Activated CD4-positive, alpha-beta memory T cell treated with anti-CD3 and anti-CD28 coated beads for 36 hours (primary cell): ENCODE measurements at regions not wholly inside any gene's neighbourhood (a gene's known extent, or its start where the extent isn't known, plus 50 kb on each side); places are given as distances from the start of the nearest gene placed in this dataset.

ENCODE experiments used
- CTCF ChIA-PET: fragments of 350-600 bp; sonication (Branson Sonifier 250); formaldehyde crosslinking; loops from one replicate; lab custom pipeline; 2021; ENCODE audit warnings: antibody characterized with exemption, inconsistent platforms; lab: Charles Lee
- POLR2A ChIA-PET: fragments of 350-600 bp; sonication (Branson Sonifier 250); formaldehyde crosslinking; loops from one replicate; lab custom pipeline; 2021; ENCODE audit warnings: antibody characterized with exemption; lab: Charles Lee
- DNase-seq: peaks from one replicate; pipeline ENCODE4 v3.0.0-alpha.2; 2020
- H3K27ac Mint-ChIP-seq: one replicate; pipeline ENCODE4 v1.8.0; 2021; ENCODE audit warnings: mixed read lengths
- H3K27me3 Mint-ChIP-seq: one replicate; pipeline ENCODE4 v1.8.0; 2021; ENCODE audit warnings: mixed read lengths
- H3K36me3 Mint-ChIP-seq: one replicate; pipeline ENCODE4 v1.8.0; 2021; ENCODE audit warnings: mixed read lengths
- H3K4me1 Mint-ChIP-seq: one replicate; pipeline ENCODE4 v1.8.0; 2021; ENCODE audit warnings: low read depth, mixed read lengths
- H3K4me3 Mint-ChIP-seq: one replicate; pipeline ENCODE4 v1.8.0; 2021; ENCODE audit warnings: mild to moderate bottlenecking, mixed read lengths
- H3K9me3 Mint-ChIP-seq: one replicate; pipeline ENCODE4 v1.8.0; 2021; ENCODE audit warnings: mixed read lengths
- intact Hi-C: fragments of 100-400 bp; cut with micrococcal nuclease; formaldehyde crosslinking; loops from one replicate; pipeline ENCODE4 v1.15.1; 2023

DNA sequence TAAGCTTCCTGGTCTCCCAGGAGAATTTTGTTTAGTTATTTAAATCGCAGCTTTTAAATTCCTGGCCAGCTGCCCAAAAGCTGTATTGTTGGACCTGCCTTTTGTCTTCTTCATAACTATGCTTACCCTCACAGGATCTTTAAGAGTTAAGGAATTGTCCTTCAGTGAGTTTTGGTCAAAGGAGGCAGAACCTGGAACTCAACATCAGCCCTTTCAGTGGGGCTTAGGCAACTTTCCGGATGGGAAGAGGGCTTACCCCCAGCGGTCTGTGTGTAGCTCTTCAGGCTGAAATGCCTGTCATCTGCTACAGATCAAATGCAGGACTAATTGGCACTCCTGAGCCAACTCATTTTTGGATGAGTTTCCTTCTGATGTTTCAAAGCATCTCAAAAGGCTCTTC, 402.6 kb downstream of the SIPA1L2 start:
- Mint-ChIP-seq H3K4me3 (no peak overlapping the region), H3K27me3 (no peaks in the 10 kb centered on the region), H3K9me3 (no peaks in the 10 kb centered on the region), H3K4me1 (peaks cover 9% of the 10 kb centered on the region), H3K27ac (no peak overlapping the region), H3K36me3 (no peaks in the 10 kb centered on the region)
- no peak for DNase-seq
- intact Hi-C loops: loop anchor here (1.0 to 10.0 kb wide), 2 partner anchors 32 to 397 kb away; no protein-coding TSS in a partner anchor
- CTCF ChIA-PET: no interaction called here
- POLR2A ChIA-PET: no interaction called here

DNA sequence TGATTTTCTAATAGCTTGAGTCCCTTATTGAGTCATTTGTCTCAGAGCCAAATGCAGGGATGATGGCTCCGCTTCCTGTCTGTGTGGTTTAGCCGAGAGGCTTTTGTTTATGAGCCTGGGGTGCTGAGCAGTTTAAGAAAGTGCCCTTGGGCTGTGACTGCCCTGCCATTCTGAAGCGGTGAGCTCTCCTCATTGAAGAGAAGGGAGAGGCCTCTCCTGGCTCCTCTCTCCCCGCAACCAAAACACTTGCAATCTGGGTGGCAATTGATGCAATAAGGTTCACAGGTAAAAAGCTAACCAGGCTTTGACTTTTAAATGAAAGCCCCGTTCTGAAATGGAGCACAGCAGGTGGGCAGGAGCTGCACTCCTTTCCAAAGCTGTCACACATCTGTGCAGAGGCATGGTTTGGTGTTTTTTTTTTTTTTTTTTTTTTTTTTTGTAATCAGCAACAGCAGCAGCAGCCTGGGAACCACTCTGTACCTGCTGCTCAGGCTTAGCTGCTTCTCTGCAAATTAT, 403.7 kb downstream of the SIPA1L2 start:
- H3K27me3 Mint-ChIP-seq: no peaks in the 10 kb centered on the region
- no peak overlapping the region for H3K4me3 Mint-ChIP-seq
- H3K4me1 Mint-ChIP-seq: peaks cover 9% of the 10 kb centered on the region
- peak; percentile 60 for DNase-seq
- no peaks in the 10 kb centered on the region for H3K36me3 Mint-ChIP-seq
- POLR2A ChIA-PET: no interaction called here
- intact Hi-C loops: loop anchor here (10.0 kb wide), 1 partner anchor 399 kb away; no protein-coding TSS in a partner anchor
- H3K27ac Mint-ChIP-seq: peak overlapping the region; percentile 29
- no peaks in the 10 kb centered on the region for H3K9me3 Mint-ChIP-seq
- CTCF ChIA-PET: interaction anchor here (0.7 kb wide), 1 partner anchor 12 kb away, joined by 3 read pairs; no protein-coding TSS in a partner anchor

DNA sequence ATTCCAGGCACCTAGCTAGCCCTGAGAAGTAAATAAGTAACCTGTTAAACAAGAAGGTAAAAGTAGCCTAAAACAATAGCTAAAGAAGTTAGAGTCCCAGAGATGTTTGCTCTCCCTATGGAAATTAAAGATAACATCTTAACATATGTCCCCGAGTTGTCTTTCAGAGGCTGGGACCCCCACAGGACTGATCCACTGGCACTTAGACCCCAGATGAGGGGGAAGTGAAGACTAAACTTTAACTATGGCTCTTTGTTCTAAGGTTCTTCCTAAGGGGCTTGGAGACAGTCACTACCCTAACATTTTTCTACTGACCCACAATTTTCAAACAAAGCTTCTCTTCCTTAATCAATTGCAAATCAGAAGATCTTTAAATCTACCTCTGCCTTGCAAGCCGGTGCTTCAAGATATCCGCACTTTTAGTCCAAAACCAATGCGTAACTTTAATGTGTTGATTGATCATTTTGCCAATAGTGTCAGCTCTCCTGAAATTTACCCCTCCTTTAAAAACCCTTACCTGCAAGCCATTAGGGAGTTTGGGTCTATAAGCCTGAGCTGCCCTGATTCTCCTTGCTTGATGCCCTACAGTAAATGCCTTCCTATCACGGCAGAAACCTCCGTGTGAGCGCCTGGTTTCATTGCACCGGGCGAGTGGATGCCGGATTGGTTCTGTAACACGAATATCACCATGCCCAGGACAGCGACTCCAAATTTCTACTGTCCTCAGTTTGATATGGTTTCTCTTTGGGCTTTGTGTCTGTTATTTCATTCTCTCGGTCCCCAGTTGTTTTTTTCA, 404.4 kb downstream of the SIPA1L2 start:
- intact Hi-C loops: loop anchor here (10.0 kb wide), 1 partner anchor 399 kb away; no protein-coding TSS in a partner anchor
- Mint-ChIP-seq H3K4me3 (no peak overlapping the region), H3K27me3 (no peaks in the 10 kb centered on the region), H3K27ac (no peak overlapping the region), H3K36me3 (no peaks in the 10 kb centered on the region), H3K9me3 (no peaks in the 10 kb centered on the region), H3K4me1 (peaks cover 9% of the 10 kb centered on the region)
- DNase-seq: no peak
- CTCF ChIA-PET: no interaction called here
- POLR2A ChIA-PET: no interaction called here

- no peak overlapping the region for H3K27ac Mint-ChIP-seq
- H3K4me1 Mint-ChIP-seq: peaks cover 9% of the 10 kb centered on the region
- intact Hi-C loops: loop anchor here (10.0 kb wide), 1 partner anchor 401 kb away; no protein-coding TSS in a partner anchor
- ChIA-PET CTCF (no interaction called here), POLR2A (no interaction called here)
- H3K27me3 Mint-ChIP-seq: no peaks in the 10 kb centered on the region
- no peak for DNase-seq
- no peaks in the 10 kb centered on the region for H3K9me3 Mint-ChIP-seq
- H3K4me3 Mint-ChIP-seq: no peak overlapping the region
- H3K36me3 Mint-ChIP-seq: no peaks in the 10 kb centered on the region
Measured at GRCh38 chr1:232223887-232224286, 406.0 kb downstream of the SIPA1L2 start.

GRCh38 chr1:232223183-232223708, 406.7 kb downstream of the SIPA1L2 start:
- no peaks in the 10 kb centered on the region for H3K36me3 Mint-ChIP-seq
- intact Hi-C loops: loop anchor here (10.0 kb wide), 1 partner anchor 402 kb away; no protein-coding TSS in a partner anchor

GRCh38 chr1:232222614-232223013, 407.3 kb downstream of the SIPA1L2 start:
- Mint-ChIP-seq H3K4me3 (no peak overlapping the region), H3K4me1 (peaks cover 9% of the 10 kb centered on the region), H3K27me3 (no peaks in the 10 kb centered on the region), H3K36me3 (no peaks in the 10 kb centered on the region), H3K9me3 (no peaks in the 10 kb centered on the region), H3K27ac (no peak overlapping the region)
- intact Hi-C loops: loop anchor here (10.0 kb wide), 1 partner anchor 402 kb away; no protein-coding TSS in a partner anchor
- ChIA-PET CTCF (interaction anchor here (0.9 kb wide), 1 partner anchor 11 kb away, joined by 3 read pairs; no protein-coding TSS in a partner anchor), POLR2A (no interaction called here)
- DNase-seq: no peak

More at GRCh38 chr1:232223183-232223708, 406.7 kb downstream of the SIPA1L2 start:
- no peak overlapping the region for H3K4me3 Mint-ChIP-seq
- ChIA-PET POLR2A (no interaction called here), CTCF (interaction anchor here (0.9 kb wide), 1 partner anchor 12 kb away, joined by 3 read pairs; no protein-coding TSS in a partner anchor)
- no peak overlapping the region for H3K27ac Mint-ChIP-seq
- H3K9me3 Mint-ChIP-seq: no peaks in the 10 kb centered on the region
- no peak for DNase-seq
- H3K4me1 Mint-ChIP-seq: peaks cover 9% of the 10 kb centered on the region
- H3K27me3 Mint-ChIP-seq: no peaks in the 10 kb centered on the region

DNA sequence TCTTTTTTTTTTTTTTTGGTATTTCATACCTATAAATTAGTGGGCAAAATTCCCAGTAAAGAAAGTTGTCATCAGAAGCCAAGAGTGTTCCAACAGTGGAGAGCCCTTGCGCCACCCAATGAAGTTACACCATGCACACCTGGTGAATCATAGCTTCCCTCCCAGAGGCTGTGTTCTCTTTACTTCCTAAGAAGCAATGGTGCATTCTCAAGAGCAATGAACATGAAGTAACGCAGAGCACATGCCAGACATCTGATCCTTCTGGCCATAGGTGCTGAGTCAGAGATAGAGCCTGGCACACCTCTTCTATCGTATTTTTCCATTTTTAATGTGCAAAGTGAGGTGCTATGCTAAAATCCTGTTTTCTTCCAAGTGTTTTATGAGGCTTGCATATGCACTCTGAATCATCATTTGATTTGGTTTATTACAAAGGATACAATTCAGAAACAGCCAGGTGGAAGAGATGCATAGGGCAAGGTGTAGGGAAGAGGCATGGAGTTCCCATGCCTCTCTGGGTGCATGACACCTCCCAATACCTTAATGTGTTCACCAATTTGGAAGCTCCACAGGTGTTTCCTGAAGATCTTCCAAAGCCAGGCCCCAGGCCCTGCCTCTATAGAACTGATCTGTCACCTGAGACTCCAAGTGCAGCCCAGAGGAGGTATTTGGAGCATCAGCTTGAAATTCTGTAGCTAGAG, 408.0 kb downstream of the SIPA1L2 start:
- CTCF ChIA-PET: interaction anchor here (0.9 kb wide), 1 partner anchor 11 kb away, joined by 3 read pairs; no protein-coding TSS in a partner anchor
- DNase-seq: no peak
- POLR2A ChIA-PET: no interaction called here
- no peaks in the 10 kb centered on the region for H3K36me3 Mint-ChIP-seq
- peaks cover 9% of the 10 kb centered on the region for H3K4me1 Mint-ChIP-seq
- H3K27ac Mint-ChIP-seq: no peak overlapping the region
- H3K9me3 Mint-ChIP-seq: no peaks in the 10 kb centered on the region
- no peak overlapping the region for H3K4me3 Mint-ChIP-seq
- intact Hi-C loops: loop anchor here (10.0 kb wide), 1 partner anchor 403 kb away; no protein-coding TSS in a partner anchor
- H3K27me3 Mint-ChIP-seq: no peaks in the 10 kb centered on the region

DNA sequence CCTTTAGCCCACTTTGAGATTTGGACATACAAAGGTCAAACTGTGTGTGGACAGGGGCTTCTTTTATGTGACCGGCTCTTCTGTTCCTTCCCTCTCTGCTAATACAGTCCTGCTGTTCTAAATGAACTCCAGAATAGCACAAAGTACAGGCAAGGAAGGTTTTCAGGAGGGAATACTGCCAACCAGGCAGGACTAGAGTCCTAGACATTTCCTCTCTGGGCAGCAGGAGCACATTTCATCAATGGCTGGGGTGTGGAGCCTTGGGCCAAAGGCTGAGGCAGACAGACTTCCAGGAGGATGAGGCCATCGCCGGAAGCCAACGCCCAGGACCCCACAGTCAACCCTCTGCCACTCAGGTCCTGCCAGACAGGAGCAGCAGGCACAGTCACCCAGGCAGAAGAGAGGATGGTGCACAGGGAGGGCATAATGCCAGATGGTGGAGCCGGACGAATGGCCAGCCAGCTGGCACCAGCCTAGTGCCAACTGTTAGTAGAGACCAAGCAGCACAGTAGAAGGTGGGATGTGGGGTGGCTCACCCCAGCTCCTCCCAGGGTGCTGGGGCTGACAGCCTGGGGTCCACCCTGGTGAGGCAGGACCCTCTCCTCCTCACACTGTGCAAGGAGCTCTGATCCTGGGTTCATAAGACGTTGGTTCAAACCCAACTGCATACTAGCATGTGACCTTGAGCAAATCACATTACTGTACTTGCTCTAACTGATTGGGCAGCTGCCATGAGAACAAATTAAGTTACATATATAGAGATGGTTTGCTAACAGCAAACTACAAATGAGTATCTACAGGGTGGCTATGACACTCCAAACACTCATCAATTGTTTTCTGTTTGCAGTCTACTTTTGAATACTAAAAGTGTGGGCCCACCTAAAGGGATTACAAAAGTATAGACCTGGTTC, 410.7 kb downstream of the SIPA1L2 start:
- CTCF ChIA-PET: no interaction called here
- no peak overlapping the region for H3K4me3 Mint-ChIP-seq
- no peaks in the 10 kb centered on the region for H3K27me3 Mint-ChIP-seq
- H3K4me1 Mint-ChIP-seq: no peaks in the 10 kb centered on the region
- no peak overlapping the region for H3K27ac Mint-ChIP-seq
- H3K36me3 Mint-ChIP-seq: no peaks in the 10 kb centered on the region
- DNase-seq: no peak
- H3K9me3 Mint-ChIP-seq: no peaks in the 10 kb centered on the region
- intact Hi-C loops: no loop called here
- POLR2A ChIA-PET: no interaction called here

GRCh38 chr1:232213928-232214327, 416.0 kb downstream of the SIPA1L2 start:
- no peaks in the 10 kb centered on the region for H3K9me3 Mint-ChIP-seq
- intact Hi-C loops: no loop called here
- POLR2A ChIA-PET: no interaction called here
- no peak for DNase-seq
- peaks cover 2% of the 10 kb centered on the region for H3K27me3 Mint-ChIP-seq
- CTCF ChIA-PET: interaction anchor here (1.2 kb wide), 1 partner anchor 12 kb away, joined by 3 read pairs; no protein-coding TSS in a partner anchor
- H3K27ac Mint-ChIP-seq: no peak overlapping the region
- no peaks in the 10 kb centered on the region for H3K36me3 Mint-ChIP-seq
- no peak overlapping the region for H3K4me3 Mint-ChIP-seq
- no peaks in the 10 kb centered on the region for H3K4me1 Mint-ChIP-seq

- Mint-ChIP-seq H3K27ac (no peak overlapping the region), H3K9me3 (no peaks in the 10 kb centered on the region), H3K4me3 (no peak overlapping the region), H3K36me3 (no peaks in the 10 kb centered on the region), H3K4me1 (no peaks in the 10 kb centered on the region), H3K27me3 (peaks cover 2% of the 10 kb centered on the region)
- CTCF ChIA-PET: no interaction called here
- intact Hi-C loops: no loop called here
- POLR2A ChIA-PET: no interaction called here
- DNase-seq: no peak
Measured at GRCh38 chr1:232212253-232212652, 417.7 kb downstream of the SIPA1L2 start.

DNA sequence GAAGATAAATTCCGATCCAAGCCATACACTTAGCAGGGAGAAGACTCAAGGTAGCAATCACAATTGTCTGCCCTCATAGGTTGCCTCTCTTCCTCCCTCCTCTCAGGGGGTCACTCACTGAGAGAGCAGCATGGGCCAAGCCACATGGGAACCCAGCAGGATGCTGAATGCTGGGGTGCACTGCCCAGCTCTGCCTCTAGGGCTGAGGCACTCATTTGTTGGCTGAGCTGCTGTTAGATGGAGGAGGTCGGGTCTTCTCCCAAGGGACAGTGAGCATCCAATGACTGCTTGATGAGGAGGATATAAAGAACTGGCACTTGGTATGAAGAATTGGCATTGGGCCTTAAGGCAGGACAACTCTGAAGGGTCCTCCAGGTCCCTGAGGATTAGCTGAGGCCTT, 418.8 kb downstream of the SIPA1L2 start:
- H3K36me3 Mint-ChIP-seq: no peaks in the 10 kb centered on the region
- H3K27me3 Mint-ChIP-seq: peaks cover 2% of the 10 kb centered on the region
- intact Hi-C loops: no loop called here
- no peak overlapping the region for H3K4me3 Mint-ChIP-seq
- no peaks in the 10 kb centered on the region for H3K9me3 Mint-ChIP-seq
- DNase-seq: peak; percentile 9
- no peaks in the 10 kb centered on the region for H3K4me1 Mint-ChIP-seq
- POLR2A ChIA-PET: no interaction called here
- H3K27ac Mint-ChIP-seq: no peak overlapping the region
- CTCF ChIA-PET: interaction anchor here (0.8 to 1.0 kb wide), 2 partner anchors 12 to 345 kb away, joined by 3 read pairs; no protein-coding TSS in a partner anchor
